ENCODE measurements at regions not wholly inside any gene's neighbourhood (a gene's known extent, or its start where the extent isn't known, plus 50 kb on each side); places are given as distances from the start of the nearest gene placed in this dataset.

GRCh38 chr5:72692231-72692637, 124.2 kb upstream of the TNPO1 start (continued):
- TF ChIP-seq CTCF (IDR thresholded peaks at IDR 0.05; ENCODE audit: control extremely low read depth in 1 of 3, insufficient read depth in 1 of 3, low read depth in 1 of 3, low read length in 3 of 3) (no peak), RBBP5 (IDR thresholded peaks at IDR 0.05; ENCODE audit: borderline replicate concordance, low read depth, low read length) (no peak), CEBPB (IDR thresholded peaks at IDR 0.05; ENCODE audit: low read depth, low read length) (no peak), EZH2 (IDR thresholded peaks at IDR 0.05; ENCODE audit: low read depth, low read length, severe bottlenecking) (no peak), BCL11A (IDR thresholded peaks at IDR 0.05; ENCODE audit: low read depth in 2 of 2, low read length in 2 of 2) (no peak), RAD21 (IDR thresholded peaks at IDR 0.05 in 1 of 2, conservative IDR thresholded peaks at IDR 0.05 in 1 of 2; ENCODE audit: low read depth in 2 of 2, low read length in 2 of 2) (no peak), NANOG (IDR thresholded peaks at IDR 0.05; ENCODE audit: insufficient read depth, low read depth, low read length, poor library complexity, severe bottlenecking) (no peak), SRF (IDR thresholded peaks at IDR 0.05; ENCODE audit: low read depth, low read length) (no peak), POLR2AphosphoS5 (IDR thresholded peaks at IDR 0.05; ENCODE audit: low read depth, low read length) (no peak), JUND (IDR thresholded peaks at IDR 0.05; ENCODE audit: low read length) (no peak), FOSL1 (IDR thresholded peaks at IDR 0.05; ENCODE audit: insufficient read depth, low read depth, low read length) (no peak), ZNF274 (IDR thresholded peaks at IDR 0.05; ENCODE audit: borderline replicate concordance, extremely low read depth, low read length) (no peak), EP300 (IDR thresholded peaks at IDR 0.05; ENCODE audit: borderline replicate concordance in 1 of 2, low read depth in 2 of 2, low read length in 2 of 2) (no peak), NRF1 (IDR thresholded peaks at IDR 0.05; ENCODE audit: low read depth, low read length) (no peak), POU5F1 (IDR thresholded peaks at IDR 0.05; ENCODE audit: low read depth, low read length) (no peak)

Data from H1 (cell line).